NCI-H2107 treated with DMSO at 0.1 percent for 48 hours (cell line): ENCODE measurements at regions not wholly inside any gene's neighbourhood (a gene's known extent, or its start where the extent isn't known, plus 50 kb on each side); places are given as distances from the start of the nearest gene placed in this dataset.
"Not testable (repeated sequence)": the region's sequence is repeated elsewhere in the genome, so short reads cannot be mapped to it uniquely, and the experiment has no call there.

Experiments used
- DNase-seq: peaks from one replicate; lab custom pipeline; 2025; ENCODE audit not compliant: unreplicated experiment; lab: John Stamatoyannopoulos, UW

GRCh38 chr15:35693286-35693685 is 147.3 kb upstream of the DPH6 start:
- DNase-seq: no peak

GRCh38 chr15:35693886-35694285 is 147.9 kb upstream of the DPH6 start:
- DNase-seq: no peak

DNA sequence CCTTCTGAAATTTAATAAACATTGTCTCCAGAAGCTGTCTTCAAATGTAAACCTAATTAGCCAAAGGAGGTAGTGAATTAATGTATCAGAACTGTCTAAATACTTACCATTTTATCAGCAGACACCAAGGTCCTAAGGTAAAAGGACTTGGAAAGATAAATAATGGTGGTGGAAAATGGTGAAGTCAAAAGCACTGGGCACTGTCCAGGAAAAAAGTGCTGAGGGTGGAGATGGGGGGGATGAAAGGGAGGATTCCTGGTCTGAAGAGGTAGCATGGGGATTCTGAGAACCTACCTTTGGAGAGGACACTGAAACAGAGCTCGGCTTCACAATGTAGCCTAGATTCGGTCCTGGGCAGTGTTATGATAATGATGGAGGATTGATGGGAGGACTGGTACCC is 149.0 kb upstream of the DPH6 start:
- DNase-seq: no peak

DNA sequence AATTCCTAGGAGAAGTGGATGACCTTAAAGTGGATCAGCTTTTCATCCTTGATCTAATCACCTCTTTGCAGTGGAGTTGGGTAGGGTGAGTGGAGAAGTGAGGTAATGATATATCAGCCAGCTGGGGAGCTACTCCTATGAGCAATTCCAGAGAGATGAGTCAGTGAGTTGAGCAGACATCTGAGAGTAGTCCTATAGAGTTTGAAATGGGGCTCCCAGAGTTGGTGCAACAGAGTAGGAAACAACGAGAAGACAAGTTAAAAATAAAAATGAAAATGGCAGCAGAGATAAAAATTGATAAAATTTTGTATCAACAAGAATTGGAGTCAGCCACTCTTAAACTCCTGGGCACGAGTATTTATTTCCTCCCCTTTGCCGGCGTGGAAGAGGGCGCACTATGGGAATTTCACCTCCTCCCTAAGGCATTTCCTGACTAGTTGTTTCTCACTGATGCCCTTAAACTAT is 150.8 kb upstream of the DPH6 start:
- no peak for DNase-seq

- DNase-seq: no peak
Observed at GRCh38 chr15:35697549-35698299, 151.8 kb upstream of the DPH6 start.

- DNase-seq: no peak
Observed at GRCh38 chr15:35698331-35698730, 152.4 kb upstream of the DPH6 start.

- no peak for DNase-seq
Observed at GRCh38 chr15:35698966-35699575, 153.1 kb upstream of the DPH6 start.

DNA sequence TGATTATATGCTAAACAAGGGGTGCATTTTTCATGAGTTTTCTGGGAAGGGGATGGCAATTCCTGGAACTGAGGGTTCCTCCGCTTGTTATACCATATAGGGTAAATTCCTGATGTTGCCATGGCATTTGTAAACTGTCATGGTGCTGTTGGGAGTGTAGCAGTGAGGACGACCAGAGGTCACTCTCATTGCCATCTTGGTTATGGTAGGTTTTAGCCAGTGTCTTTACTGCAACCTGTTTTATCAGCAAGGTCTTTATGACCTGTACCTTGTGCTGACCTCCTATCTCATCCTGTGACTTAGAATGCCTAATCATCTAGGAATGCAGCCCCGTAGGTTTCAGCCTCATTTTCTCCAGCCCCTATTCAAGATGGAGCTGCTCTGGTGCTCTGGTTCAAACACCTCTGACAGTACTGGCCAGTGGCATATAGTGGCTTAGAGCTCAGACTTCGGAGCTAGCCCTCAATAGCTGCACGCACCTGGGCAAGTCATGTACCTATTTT is 154.2 kb upstream of the DPH6 start:
- not testable (repeated sequence) for DNase-seq

GRCh38 chr15:35701402-35702046 is 155.6 kb upstream of the DPH6 start:
- DNase-seq: no peak

DNA sequence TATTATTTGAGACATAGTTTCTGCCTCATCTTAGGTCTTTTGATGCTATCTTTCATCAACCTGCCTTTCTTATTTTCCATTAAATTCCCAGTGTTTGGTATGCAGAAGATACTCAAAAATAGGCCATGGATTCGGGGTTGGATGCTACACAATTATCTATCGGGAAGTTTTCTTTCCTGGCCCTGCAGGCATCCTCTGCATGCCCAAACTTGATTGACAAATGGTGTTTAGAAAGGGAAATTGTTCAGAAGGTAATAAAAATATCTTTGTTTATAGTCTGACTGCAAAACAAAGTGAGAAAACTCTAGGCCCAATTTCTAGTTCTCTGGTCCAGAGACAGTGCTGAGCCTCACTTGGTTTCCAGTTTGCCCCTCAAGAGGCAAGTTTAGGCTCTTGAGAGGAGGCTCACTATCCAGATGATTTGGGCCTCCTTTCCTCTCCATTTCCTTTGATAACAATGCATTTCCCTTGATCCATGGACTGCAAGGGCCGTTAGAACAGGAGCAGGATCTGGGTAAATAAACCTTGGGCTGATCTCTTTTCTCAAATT is 157.1 kb upstream of the DPH6 start:
- DNase-seq: no peak

DNA sequence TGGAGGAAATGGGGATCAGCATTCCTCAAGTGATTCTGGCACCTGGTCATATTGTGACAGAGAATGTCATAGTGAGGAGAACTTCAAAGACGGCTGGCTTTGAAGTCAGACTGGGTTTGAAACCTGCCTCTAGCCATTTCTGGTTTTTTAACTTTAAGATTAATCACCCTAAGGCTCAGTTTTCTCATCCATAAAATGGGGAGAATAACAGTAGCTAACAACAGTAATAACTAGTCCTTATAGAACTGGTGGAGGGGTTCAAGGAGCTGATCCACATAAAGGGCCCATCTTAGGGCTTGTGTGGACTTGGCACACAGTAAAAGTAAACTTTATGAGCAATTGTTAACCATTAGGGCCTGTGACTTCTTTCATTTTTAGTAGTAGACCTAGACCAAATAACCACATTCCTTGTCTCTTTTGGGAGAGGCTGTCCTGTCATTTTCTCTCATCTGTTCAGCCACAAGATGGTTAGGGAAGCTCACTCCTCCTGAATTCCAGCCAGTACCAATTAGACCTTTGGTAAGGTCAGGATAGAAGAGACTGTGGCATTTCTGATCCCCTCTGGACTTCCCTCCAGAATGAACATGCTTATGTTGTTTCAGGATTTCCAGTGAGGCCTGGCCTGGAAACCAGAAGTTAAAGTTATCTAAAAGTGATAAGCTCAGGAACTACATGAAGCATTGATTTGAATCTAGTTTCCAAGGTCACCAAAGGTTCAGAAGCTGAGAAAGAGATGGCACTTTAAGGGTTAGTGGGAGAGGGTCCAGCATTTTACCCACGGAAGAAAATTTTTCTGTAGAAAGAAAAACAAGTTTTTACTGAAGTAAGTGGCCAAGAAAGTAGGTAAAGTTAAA is 159.3 kb upstream of the DPH6 start:
- no peak for DNase-seq

DNA sequence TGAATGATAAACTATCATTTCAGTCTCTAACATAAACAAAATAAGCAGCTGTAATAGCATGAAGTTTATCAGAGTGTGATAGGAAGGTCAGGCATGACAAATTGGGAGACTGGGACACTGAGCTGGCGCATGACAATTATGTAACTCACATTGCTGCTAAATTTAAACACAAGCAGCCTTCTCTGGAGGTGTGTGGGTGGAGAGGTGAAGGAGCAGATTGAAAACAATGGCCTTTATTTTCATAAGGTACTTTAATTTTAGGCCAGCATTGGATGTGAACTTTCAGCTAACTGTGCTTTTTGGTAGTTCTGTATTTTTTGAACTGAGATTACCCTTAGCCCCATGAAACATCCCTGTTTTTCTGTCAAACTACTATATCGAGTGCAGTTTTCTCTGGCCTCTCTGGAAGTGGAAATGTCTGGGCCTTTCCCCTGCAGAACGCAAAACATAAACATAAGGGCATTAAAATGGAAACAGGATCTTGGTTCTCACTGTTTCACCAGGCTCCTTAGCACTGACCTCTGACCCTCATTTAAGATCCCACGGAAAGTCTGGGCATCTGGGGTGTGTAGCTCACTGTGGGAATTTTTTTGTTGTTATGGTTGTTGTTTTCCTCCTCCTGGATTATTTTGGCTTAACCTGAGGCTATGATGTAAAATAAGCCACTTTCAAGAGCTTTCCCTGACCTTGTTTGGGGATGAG is 160.1 kb upstream of the DPH6 start:
- no peak for DNase-seq

GRCh38 chr15:35712956-35713355 is 167.0 kb upstream of the DPH6 start:
- no peak for DNase-seq

DNA sequence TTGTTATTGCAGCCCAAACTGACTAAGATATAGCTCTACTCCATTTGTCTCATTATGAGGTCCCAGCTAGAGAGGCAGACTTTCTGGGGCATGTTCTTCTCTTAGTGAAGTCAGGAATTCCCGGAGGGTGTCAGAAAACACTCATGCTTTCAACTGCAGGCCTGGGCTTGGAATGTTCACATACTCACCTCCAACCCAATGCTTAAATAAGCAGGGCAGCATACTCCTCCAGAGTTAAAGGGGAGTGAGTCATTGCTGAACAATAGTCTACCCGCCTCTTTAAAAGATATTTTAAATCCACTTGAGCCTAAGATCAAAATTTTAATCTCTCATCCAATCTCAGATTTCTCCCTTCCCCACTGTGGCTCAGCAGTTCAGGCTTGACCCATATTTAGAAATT is 167.8 kb upstream of the DPH6 start:
- DNase-seq: no peak

DNA sequence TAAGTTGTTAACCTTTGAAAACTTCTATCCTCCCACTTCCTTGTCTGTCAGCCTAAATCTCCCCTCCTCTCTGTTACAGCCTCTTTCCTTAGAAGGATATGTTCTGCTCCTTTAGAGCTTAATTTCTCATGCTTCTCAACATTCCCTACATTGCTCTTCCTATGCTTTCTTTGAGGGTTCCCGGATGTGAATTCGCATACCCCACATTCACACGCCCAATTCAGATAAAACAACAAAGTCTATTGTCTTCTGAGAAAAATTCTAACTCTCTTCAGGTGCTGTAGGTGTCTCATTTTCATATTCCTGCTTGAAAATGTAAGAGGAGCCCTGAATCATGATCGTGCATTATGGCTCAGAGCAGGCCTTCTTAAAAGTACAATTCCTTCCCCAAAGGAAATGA is 171.8 kb upstream of the DPH6 start:
- no peak for DNase-seq

GRCh38 chr15:35720019-35720418 is 174.1 kb upstream of the DPH6 start:
- no peak for DNase-seq

DNA sequence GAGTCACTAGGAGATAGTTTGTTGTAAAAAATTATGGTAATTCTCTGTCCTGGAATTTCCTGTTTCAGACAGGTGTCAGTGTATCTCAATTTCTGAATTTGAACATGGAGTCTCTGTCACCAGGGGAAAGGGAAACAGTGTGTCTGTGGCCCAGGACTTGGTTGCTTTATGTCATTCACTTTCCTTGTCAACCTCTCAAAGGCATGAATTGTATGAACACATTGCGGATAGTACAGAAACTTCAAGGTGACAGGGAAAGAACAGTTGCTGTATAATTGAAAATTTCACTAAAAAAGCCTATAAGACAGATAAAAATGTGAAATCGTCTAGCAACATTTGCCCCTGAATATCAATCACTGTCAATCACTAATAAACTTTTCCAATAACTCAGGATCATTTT is 175.0 kb upstream of the DPH6 start:
- no peak for DNase-seq

GRCh38 chr15:35721751-35722150 is 175.8 kb upstream of the DPH6 start:
- no peak for DNase-seq

- no peak for DNase-seq
Observed at GRCh38 chr15:35722501-35722900, 176.5 kb upstream of the DPH6 start.

- DNase-seq: no peak
Observed at GRCh38 chr15:35723120-35723847, 177.3 kb upstream of the DPH6 start.
